ENCODE measurements at regions not wholly inside any gene's neighbourhood (a gene's known extent, or its start where the extent isn't known, plus 50 kb on each side); places are given as distances from the start of the nearest gene placed in this dataset.

DNA sequence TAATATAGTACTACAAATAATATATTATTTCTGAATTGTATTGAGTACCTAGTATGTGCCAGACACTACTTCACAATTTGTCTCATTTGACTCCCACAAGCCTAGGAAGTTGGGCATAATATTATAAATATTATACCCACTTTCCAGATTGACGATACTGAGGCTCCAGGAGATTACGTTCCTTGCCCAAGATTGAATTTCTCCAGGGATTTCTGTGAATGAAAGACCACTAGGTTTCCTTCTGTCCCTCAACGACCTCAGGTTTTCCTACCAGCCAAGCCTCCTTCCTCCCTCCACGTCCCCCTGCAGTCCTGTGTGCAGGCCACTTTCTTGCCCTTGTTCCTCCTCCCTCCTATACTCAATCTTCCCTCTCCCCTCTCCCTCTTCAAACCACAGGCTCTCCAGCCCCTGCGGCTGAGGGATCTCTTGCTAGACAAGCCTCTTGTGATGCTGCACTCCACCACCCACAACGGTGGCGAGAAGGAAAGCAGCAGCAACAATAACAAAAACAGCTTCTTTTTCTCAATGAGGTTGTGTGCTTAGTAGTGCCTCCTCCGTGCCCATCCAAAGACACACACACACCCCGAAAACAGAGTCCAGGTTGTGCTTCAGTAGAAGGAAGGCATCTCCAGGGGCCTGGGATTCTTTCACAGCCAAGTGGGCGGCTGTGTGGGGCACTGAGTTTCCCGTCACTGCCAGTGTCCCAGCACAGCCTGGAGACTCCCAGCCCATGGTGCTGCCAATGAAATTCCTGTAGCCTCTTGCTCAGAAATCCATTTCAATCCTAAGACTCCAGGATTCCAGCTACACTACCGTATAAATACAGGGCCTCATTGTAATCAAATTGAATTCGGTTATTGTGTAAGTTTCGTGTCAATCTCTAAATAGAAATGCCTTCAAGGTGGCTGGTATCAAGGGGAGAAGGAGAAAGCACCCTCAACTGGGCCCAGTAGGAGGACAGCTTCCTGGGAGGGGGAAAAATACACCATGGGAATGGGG, 94.4 kb downstream of the NCR2 start:
- no peak for DNase-seq (ENCODE audit: low read depth)

DNA sequence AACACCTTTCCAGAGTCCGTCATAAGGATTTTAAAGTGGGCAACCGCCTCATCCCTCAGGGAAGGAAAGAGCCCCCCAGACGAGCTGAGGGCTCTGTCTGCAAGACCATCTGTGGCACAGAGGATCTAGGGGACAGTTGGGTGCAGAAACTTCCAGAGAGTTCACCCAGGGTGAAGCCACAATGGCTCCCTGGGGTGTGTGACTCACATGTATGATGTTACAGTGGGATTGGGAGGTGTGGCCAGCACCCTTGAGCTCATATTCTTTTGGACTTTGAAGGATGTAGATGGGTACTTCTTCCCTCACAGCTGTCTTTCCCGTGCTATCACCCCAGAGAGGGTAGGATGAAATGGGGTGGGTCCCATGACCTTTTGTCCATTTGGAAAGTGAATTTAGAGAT, 95.5 kb downstream of the NCR2 start:
- DNase-seq (ENCODE audit: low read depth), result no peak

DNA sequence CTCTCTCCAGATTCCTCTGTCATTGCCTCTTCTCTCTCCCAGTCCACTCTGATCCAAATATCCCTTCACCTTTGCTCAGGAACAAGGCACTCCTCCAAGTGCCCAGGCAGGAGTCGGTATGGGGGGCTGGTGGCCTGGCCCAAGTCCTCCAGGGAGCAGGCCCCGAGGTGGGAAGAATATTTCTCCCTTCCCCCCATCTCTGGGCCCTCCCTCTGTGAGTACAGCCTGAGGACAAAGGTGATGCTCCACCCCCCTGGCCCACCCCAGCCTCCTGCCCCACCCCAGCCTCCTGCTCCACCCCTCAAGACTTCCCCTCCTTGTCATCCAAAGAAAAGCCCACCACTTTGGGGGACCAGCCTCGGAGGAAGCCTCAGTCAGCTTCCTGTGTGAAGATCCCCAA, 96.9 kb downstream of the NCR2 start:
- DNase-seq (ENCODE audit: low read depth), result no peak

DNA sequence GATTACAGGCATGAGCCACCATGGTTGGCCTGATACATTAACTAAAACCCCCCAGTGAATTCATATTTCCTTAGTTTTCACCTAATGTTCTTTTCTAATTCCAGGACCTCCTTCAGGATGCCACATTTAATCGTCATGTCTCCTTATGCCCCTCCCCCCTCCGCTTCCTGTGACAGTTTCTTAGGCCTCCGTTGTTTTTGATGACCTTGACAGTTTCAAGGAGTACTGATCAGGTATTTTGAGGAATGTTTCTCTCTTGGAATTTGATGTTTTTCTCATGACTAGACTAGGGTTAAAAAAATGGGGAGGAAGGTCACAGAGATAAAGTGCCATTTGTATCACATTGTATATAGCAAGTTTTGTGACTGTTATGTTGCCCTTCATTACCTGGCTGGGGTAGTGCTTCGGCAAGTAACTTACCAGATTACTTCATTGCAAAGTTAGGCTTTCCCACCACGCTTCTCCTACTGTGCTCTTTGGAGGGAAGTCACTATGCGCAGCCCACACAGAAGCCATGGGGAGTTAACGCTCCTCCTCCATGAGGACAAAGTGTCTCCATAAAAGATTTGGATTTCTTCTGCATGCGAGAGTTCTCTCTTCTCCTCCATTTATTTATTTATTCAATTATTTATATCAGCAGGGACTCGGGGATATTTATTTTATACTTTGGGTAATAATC, 99.5 kb downstream of the NCR2 start:
- no peak for DNase-seq (ENCODE audit: low read depth)

DNA sequence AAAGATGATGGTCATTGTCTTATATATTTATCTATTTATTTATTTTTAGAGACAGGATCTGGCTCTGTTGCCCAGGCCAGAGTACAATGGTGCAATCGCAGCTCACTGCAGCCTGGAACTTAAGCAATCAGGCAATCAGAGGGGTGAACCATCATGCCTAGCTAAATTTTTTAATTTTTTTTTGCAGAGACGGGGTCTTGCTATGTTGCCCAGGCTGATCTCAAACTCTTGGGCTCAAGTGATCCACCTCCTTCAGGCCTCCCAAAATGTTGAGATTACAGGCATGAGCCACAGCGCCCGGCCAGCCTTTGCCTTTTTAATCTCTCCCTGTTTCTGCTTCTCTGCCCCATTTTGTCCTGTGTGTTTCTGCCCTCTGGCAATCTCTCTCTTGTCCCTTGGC, 102.2 kb downstream of the NCR2 start:
- no peak for DNase-seq (ENCODE audit: low read depth)

DNA sequence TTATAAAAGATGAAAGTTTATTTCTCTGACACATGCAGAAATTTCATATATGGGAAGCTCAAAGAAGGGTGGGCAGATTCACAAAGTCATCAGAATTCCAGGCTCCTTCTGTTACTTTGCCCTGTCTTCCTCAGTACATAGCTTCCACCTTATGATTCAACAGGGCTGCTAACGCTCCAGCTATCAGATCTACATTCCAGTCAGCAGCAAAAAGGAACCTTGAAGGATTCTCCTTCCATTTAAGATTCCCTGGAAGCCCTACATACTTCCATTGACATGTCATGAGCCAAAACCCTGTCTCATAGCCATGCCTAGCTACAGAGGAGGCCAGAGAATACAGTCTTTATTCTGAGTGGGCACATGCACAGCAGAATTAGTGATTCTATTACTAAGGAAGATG, 103.3 kb downstream of the NCR2 start:
- no peak for DNase-seq (ENCODE audit: low read depth)

DNA sequence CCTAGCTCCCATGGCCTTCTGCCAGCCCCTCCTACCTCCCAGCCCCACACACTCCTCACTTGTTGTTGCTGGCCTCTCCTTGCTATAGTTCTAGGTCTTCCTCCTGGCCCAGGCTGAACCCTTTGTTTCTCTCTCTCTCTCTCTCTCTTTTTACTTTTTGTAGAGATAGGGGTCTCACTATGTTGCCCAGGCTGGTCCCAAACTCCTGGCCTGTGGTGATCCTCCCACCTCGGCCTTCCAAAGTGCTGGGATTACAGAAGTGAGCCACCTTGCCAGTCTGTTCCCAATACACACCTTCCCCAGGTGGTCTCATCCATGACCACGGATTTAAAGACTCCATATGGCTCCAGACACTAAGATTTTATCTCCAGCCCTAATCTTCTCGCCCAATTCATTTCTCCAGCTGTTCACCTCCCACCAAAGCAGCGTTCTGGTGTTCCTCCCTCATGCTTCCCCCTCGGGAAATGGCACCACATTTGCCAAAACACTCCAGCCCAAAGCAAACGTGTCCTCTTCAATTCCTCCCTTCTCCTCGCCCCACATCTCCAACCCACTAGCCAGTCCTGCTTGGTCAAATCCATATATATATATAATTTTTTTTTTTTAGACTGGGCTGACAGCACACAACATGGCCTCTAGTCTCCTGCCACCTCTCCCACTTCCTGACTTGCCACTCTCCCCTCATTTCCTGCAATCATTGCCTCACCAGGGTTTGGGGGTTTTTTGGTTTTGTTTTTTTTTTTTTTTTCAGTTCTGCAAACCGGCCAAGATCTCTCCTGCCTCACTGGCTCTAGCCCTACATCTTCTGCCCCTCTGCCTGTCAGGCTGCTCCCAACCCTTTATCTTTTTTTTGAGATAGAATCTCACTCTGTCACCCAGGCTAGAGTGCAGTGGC, 104.4 kb downstream of the NCR2 start:
- no peak for DNase-seq (ENCODE audit: low read depth)

DNA sequence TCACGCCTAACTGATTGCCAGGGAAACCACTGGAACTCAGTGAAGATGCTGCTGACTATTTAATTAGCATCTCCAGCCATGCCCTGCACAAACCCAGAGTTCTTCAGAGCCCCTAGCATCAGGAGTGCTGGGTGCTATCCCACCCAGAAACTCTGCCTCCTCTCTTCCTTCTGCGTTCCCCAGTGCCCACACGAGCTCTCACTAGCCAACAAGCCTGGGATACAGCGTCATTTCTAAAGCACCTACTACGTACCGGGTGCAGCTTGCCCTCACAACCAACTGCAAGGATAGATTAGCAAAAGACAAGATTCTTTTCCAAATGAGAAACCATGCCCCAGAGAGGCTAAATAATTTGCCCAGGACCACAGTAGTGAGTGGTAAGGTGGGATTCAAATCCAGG, 105.2 kb upstream of the FOXP4 start:
- no peak for DNase-seq (ENCODE audit: low read depth)

DNA sequence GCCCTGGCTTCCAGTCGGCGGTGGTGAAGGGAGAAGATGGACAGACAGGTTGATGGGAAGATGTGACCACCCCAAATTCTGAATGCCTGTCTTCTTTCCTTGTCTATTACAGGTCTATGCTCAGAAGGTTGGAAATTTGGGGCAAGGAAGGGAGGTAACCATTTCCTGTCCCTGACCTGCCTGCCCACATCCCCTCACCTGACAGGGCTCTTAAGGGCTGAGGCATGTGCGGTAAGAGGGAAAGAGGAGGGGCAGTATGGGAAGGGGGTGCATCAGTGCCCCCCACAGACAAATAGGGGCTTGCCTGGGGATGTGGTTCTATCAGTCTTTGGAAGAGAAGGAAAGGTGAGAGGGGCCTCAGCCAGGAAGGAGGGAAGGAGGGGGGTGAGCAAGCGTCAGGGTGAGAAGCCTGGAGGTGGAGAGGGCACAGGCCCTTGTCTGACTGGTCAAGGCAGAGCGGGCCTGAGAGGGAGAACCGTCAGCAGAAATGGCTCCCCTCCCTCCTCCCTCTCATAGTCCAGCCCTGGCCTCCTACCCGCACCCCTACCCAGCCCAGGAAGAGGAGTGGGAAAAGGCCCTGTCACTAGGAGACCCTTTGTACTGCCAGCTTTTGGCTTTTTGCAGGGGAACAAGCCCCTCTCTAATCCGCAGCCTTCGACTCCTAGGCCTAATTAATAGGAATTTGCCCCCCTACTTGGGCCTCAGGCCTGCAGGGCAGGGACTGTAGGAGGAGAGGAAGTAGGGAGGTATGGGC, 104.4 kb upstream of the FOXP4 start:
- no peak for DNase-seq (ENCODE audit: low read depth)

DNA sequence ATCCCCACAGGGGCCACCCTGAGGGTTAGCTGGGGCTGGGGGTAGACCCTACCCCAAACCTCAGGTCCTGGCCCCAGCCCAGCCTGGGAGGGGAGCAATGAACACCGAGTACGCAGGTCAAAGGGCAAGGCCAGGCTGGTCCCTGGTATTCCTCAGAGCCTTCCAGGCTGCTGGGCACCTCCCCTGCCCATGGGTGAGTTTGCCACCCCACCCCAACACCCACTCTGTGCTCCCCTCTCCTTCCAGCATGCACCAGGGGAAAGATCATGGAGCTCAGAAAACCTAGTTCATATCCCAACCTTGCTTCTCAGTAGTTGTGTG, 103.9 kb upstream of the FOXP4 start:
- no peak for DNase-seq (ENCODE audit: low read depth)

DNA sequence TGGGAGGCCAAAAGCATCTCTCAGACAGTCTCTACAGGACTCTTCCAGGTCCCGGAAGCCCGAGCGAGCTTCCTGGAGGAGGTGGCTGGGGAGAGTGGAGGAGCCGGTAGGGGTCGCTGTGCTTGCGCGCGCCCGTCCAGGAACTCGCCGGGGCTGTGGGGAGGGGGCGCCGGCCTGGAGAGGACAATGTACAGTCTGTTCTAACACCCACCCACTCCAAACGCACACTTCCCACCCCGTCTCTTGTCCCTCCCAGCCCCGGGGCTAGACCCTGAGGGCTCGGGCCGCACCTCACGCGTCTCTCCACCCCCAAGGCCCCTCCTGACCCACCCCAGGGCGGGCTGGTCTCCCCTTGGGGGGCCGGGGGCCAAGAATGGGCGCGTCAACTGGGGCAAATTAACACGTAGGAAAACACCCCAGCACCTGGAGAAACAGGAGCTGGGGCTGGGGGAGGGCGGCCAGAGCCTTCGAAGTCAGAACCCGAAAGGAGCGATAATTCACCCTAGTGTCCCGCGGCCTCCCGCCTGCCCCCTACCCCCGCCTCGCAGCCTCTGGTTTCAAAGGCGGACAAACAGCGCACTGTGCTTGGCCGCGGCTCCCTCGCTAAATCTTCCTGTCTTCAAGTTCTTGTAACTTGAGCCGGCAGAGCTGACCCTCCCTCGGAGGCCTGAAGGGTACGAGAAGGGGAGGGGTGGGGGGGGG, 103.2 kb upstream of the FOXP4 start:
- DNase-seq (ENCODE audit: low read depth), result no peak

DNA sequence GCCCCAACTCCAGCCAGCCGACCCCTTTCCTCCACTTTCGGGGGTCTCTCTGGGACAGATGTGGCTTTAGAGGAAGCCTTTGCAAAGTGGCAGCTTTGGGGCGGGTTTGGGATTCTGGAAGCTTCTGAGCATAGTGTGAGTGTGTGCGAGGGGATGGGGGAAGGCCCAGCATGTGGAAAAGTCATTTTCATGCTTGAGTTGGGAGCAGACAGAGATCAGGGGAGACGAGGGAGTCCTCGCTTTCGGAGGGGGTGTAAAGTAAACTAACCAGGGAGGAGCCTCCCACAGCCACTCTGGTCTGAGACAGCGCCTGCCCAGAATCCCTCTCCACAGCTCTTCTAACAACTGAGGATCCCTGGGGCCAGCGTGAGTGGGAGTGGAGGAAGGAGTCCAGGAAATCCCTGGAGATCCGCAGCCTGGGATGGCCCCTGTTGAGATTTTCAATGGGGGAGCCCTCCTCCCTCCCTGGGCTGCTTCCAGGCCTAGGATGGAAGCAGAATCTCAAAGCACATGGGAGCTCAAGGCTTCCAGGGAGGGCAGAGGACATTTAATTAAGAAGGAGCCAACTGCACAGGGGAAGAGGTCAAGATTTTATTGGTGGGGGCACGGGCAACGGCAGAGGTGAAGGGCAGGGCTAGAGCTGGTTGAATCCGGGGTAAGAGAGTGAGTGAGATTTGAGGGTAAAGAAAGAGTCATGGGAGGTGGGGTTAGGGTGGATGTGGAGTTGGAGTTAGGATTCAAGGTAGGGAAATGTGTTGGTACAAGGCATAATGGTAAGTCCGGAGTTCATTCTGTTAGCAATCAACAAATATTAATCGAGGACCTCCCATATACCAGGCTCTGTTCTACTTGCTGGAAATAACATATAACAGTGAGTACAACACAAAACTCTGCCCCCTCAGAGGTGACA, 102.3 kb upstream of the FOXP4 start:
- DNase-seq (ENCODE audit: low read depth), result no peak

DNA sequence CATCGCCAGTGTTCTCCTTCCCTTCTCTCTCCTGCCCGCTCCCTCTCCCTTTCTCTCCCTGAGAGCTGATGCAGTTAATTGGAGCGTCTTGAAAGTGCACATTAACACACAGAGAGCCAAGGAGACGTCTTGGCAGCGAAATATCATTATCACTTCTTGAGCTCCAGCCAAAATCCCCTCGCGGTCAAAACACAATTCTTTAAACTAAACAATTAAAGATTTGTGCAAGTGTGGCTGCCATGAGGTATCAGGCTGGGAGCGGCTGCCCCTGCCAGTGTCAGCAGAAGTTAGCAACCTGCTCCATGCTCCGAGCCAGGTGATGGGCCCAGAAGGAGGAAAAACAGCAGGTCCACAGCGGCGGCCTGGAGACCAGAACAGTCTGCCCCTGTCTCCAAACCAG, 100.9 kb upstream of the FOXP4 start:
- DNase-seq (ENCODE audit: low read depth), result no peak

DNA sequence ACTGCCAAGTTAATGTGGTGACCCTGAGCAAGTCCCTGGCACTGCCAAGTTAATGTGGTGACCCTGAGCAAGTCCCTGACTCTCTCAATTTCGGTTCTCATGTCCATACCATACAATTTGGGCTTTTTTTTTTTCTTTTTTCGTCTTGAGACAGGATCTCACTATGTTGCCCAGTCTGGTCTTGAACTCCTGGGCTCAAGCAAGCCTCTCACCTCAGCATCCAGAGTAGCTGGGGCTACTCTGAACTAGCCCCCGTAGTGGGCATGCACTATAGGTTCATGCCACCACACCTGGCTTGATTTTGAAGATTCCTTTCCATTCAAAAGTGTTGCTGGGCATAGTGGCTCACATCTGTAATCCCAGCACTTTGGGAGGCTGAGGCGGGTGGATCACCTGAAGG, 100.0 kb upstream of the FOXP4 start:
- DNase-seq (ENCODE audit: low read depth), result no peak

DNA sequence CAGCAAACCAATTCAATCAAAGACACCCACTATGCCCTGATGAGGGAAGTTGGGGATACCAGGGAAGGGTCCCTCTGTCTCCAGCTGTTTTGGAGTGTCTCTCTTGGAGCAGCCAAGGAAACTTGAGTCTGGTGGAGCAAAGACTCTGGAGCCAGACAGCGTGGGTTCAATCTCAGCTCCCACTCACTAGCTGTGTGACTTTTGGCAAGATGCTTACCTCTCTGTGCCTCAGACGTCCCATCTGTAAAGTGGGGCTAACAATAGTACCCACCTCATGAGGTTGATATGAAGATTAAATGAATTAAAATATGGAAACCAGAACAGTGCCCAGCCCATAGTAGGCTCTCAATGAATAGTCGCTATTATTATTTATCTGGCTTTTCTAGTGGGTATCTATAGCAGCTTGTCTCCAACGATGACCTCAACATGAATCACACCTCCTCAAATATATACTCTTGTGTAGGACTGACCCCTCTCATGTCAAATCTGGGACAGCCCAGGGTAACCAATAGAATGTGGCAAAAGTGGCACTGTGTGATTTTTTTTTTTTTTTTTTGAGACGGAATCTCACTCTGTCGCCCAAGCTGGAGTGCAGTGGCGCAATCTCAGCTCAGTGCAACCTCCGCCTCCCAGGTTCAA, 99.2 kb upstream of the FOXP4 start:
- DNase-seq (ENCODE audit: low read depth), result no peak

DNA sequence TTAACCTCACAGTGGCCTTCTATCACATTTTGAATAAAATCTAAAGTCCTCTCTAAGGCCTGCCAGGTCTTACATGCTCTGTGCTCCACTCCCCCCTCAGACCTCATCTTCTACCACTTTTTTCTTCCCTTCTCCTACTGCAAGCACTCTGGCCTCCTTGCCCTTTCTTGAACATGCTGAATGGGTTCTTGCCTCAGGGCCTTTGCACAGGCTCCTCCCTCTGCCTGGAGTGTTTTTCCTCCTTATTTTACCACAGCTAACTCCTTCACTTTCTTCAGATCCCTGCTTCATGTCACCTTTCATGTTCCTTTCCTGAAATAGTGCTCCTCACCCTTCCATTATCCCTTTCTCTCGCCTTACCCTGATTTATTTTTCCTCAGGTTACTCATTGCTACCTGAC, 97.9 kb upstream of the FOXP4 start:
- no peak for DNase-seq (ENCODE audit: low read depth)

DNA sequence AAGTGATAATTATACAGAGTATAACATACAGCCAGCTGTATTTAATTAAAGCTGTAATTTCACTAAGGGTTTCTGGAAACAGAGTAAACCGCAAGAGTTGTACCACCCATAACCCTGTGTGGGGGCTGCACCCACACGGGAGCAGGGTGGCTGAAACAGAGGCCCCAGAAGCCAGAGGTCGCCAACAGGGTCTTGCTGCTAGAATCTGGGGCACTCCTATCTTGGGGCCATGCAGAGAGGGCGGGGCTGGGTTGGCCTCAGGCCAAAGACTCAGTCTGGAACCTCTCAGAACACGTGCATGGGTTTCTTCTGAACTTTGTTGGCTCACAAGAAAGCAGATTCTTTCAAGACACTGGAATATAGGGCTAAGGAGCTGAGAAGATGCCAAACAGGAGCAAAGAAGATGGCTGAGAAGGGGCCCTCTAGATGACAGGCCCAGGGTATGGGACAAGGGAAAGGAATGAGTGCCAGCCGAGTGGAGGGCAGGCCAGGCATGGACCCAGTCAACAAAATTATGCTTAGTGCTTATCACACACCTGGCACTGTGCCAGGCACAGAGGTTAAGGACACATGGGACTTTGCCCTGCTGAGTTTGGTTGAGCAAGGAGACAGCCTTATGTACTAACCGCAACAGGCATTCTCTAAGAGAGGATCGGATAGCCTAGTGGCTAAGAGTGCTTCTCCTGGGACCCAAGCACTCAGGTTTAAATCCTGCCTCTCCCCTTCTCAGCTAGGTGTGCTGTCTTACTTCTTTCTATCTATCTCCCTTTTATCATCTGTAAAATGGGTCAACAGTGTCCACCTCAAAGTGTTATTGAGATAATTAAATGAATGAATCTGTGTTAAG, 96.6 kb upstream of the FOXP4 start:
- DNase-seq (ENCODE audit: low read depth), result no peak

DNA sequence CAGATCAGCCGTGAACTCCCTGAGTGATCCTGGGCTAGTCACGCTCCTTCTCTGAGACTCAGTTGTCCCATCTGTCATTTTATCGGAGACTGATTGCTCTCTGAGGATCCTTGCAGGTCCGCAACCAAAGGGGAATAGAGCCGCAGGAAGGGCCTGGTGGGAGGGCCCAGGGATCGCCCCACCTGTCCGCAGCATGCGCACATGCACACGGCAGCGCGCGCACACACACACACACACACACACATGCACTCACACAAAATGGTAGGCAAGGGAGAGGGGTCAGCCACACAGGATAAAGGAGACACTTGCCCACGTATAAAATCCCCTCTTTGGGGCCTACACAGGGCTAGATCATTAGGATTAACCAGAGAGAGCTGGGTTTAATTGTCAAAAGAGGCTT, 95.6 kb upstream of the FOXP4 start:
- DNase-seq (ENCODE audit: low read depth), result no peak

DNA sequence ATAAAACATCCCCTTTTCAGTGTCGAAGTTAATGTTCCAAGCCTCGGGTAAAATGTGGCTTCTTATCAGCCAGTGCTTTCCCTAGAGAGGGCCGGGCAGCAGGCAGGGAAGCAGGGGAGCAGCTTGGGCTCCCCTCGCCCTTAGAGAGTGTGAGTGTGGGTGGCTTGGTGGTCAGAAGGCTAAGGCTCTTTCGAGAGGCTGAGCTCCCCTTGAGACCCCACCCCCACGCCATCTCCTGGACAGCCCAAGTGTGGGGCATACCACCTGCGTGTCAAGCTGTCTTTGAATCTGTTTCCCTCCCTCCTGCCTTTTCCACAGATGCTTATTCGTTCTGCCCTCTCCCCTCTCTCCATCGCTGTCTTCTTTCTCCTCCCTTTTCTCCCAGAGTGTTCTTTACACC, 95.1 kb upstream of the FOXP4 start:
- no peak for DNase-seq (ENCODE audit: low read depth)

Measured in stimulated activated CD8-positive, alpha-beta memory T cell treated with anti-CD3 and anti-CD28 coated beads, Interleukin-15, amount 100 ng/mL, for 1 hour (primary cell).